ENCODE measurements at regions not wholly inside any gene's neighbourhood (a gene's known extent, or its start where the extent isn't known, plus 50 kb on each side); places are given as distances from the start of the nearest gene placed in this dataset.

DNA sequence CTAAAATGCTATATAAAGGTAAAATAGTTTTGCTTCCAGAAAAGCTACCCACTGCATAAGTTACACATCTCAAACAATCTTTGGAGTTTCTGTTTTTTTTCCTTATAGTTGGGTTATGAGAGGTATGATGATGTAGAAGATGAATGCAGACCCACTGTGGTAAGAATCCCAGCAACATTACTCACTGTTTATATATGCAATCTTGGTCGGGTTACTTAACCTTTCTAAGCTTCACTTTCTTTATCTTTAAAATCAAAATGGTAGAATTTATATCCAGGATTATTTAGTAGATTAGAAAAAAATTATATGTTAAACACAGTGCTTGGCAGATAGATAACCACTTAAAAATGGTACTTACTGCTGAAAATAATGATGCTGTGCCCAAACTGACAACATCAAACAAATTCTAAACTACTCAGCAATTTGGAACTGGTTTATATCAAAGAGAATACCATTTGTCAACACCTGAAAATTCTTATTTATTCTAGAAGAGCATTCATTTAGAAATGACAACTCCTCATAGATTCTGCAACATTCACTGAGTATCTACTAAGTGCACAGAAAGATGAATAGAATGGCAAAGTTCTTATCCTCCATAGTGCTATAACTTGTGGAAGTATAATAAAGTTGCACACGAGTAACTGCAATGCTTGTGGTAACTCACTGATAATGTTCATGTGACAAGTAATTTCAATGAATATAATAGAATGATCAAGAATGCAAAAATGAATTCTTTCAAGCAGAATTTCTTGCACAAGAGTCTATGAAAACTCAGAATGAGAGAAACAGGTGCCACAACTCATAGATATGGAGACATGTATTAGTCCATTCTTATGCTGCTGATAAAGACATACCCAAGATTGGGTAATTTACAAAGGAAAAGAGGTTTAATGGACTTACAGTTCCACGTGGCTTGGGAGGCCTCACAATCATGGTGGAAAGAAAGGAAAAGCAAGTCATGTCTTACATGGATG is 129.0 kb upstream of the SLC7A14 start:
- no peak for TF ChIP-seq JUN (IDR thresholded peaks at IDR 0.05; ENCODE audit: borderline replicate concordance, low read depth, low read length)
- no peak for TF ChIP-seq JUN (CRISPR knock-in tag; IDR thresholded peaks at IDR 0.05; ENCODE audit: borderline replicate concordance)
- no peak for TF ChIP-seq ZNF239 (CRISPR knock-in tag; IDR thresholded peaks at IDR 0.05)
- no peak for TF ChIP-seq POLR2A (conservative IDR thresholded peaks at IDR 0.05)
- TF ChIP-seq CREM (IDR thresholded peaks at IDR 0.05; ENCODE audit: low read depth), result no peak
- TF ChIP-seq BRF1 (IDR thresholded peaks at IDR 0.05; ENCODE audit: borderline replicate concordance, extremely low read depth, insufficient read length), result no peak
- TF ChIP-seq MTA2 (IDR thresholded peaks at IDR 0.05; ENCODE audit: low read depth), result no peak
- no peak for TF ChIP-seq EP300 (IDR thresholded peaks at IDR 0.05; ENCODE audit: low read length)
- TF ChIP-seq HDAC2 (IDR thresholded peaks at IDR 0.05), result no peak
- no peak for TF ChIP-seq GABPA (tag; conservative IDR thresholded peaks at IDR 0.05; ENCODE audit: low read depth)
- TF ChIP-seq, protein P1, sequence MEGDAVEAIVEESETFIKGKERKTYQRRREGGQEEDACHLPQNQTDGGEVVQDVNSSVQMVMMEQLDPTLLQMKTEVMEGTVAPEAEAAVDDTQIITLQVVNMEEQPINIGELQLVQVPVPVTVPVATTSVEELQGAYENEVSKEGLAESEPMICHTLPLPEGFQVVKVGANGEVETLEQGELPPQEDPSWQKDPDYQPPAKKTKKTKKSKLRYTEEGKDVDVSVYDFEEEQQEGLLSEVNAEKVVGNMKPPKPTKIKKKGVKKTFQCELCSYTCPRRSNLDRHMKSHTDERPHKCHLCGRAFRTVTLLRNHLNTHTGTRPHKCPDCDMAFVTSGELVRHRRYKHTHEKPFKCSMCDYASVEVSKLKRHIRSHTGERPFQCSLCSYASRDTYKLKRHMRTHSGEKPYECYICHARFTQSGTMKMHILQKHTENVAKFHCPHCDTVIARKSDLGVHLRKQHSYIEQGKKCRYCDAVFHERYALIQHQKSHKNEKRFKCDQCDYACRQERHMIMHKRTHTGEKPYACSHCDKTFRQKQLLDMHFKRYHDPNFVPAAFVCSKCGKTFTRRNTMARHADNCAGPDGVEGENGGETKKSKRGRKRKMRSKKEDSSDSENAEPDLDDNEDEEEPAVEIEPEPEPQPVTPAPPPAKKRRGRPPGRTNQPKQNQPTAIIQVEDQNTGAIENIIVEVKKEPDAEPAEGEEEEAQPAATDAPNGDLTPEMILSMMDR (IDR thresholded peaks at IDR 0.05 in 2 of 3, conservative IDR thresholded peaks at IDR 0.05 in 1 of 3; ENCODE audit: insufficient read depth in 2 of 3, low read depth in 1 of 3, low read length in 3 of 3), result no peak
- no peak for TF ChIP-seq CBX1 (IDR thresholded peaks at IDR 0.05; ENCODE audit: low read depth)
- TF ChIP-seq ZNF347 (CRISPR knock-in tag; IDR thresholded peaks at IDR 0.05; ENCODE audit: low read depth), result no peak
- TF ChIP-seq, protein P2, sequence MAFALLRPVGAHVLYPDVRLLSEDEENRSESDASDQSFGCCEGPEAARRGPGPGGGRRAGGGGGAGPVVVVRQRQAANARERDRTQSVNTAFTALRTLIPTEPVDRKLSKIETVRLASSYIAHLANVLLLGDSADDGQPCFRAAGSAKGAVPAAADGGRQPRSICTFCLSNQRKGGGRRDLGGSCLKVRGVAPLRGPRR (CRISPR knock-in tag; IDR thresholded peaks at IDR 0.05), result no peak

All from K562 (cell line).